T-helper 1 cell treated with Interleukin-12 subunit alpha and Interleukin-12 subunit beta and Interleukin-4 antibody, amounts not matched to agents 30 μg/mL and 1 μg/mL, for 36 hours (primary cell): ENCODE measurements at regions not wholly inside any gene's neighbourhood (a gene's known extent, or its start where the extent isn't known, plus 50 kb on each side); places are given as distances from the start of the nearest gene placed in this dataset.

Experiments used
- H3K27ac Mint-ChIP-seq: one replicate; pipeline ENCODE4 v1.8.0; 2021; ENCODE audit warnings: mild to moderate bottlenecking, mixed read lengths
- H3K27me3 Mint-ChIP-seq: one replicate; pipeline ENCODE4 v1.8.0; 2021; ENCODE audit warnings: low read depth, mixed read lengths
- H3K36me3 Mint-ChIP-seq: one replicate; pipeline ENCODE4 v1.8.0; 2021; ENCODE audit warnings: low read depth, mixed read lengths
- H3K4me1 Mint-ChIP-seq: one replicate; pipeline ENCODE4 v1.8.0; 2021; ENCODE audit warnings: low read depth, mixed read lengths
- H3K4me3 Mint-ChIP-seq: one replicate; pipeline ENCODE4 v1.8.0; 2021; ENCODE audit warnings: mild to moderate bottlenecking, moderate library complexity, mixed read lengths
- H3K9me3 Mint-ChIP-seq: one replicate; pipeline ENCODE4 v1.8.0; 2021; ENCODE audit warnings: mixed read lengths

DNA sequence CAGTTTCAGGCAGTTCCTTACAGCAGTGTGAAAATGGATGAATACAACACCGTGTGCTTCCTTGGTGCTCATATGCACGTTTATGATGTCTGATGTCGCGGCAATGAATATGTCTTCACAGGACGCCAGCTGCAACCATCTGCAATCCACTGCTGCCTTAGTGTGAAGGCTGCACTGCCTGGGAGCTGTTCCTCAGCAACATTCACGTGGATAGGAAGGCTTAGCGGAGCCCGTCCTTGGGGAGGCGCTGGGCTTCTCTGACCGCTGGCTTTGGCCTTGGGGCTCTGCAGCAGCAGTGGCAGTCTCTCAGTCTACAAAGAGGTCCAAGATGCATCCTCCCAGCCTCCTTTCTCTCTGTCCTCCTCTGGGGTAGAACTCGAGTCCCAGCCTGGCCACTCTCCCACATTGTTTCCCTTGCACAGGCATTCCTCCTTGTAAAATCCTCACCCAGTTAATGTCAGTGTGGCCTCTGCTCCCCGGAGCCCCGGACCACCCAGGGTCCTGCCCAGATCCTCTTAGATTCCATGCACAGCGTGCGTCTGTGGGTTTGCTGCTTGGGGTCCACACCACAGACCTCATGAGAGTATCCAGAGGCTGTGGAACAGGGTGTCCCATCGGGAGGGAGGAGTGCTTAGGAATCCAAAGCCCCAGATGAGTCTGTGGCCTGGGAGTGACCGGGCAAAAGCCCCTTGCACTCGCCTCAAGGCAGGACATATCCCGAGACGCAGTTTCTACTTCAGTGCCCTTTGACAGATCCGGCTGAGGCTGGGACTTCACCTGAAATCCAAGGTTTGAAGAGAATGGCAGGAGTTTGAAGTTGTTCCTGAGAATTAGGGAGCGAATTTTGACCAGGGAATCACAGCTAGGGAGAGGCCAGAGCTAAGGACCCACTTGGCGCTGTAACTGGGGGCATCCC, 181.3 kb downstream of the THBS2 start:
- Mint-ChIP-seq H3K27me3 (no peaks in the 10 kb centered on the region), H3K4me3 (no peak overlapping the region), H3K36me3 (no peaks in the 10 kb centered on the region)

DNA sequence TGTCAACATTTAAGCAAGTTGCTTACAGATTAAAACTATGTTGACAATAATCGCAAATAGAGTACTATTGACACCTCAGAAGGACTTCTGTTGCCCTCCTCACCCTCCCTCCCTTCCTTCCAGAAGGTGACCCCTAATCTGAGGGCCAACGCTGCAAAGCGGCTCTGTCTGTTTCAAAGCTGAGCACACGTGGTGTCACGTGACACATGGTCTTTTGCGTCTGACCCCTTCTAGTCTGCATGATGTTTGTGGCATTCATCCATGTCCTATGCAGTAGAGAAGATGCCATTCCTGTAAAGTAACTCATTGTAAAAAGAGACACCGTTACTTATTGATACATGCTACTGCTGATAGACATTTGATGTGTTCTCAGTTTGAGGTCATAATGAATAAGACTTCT, 182.3 kb downstream of the THBS2 start:
- no peaks in the 10 kb centered on the region for H3K4me1 Mint-ChIP-seq
- H3K27ac Mint-ChIP-seq: no peak overlapping the region
- no peaks in the 10 kb centered on the region for H3K27me3 Mint-ChIP-seq
- H3K4me3 Mint-ChIP-seq: no peak overlapping the region
- no peaks in the 10 kb centered on the region for H3K36me3 Mint-ChIP-seq
- no peaks in the 10 kb centered on the region for H3K9me3 Mint-ChIP-seq

More for the DNA sequence above, 181.3 kb downstream of the THBS2 start:
- H3K27ac Mint-ChIP-seq: no peak overlapping the region
- H3K4me1 Mint-ChIP-seq: no peaks in the 10 kb centered on the region
- no peaks in the 10 kb centered on the region for H3K9me3 Mint-ChIP-seq

DNA sequence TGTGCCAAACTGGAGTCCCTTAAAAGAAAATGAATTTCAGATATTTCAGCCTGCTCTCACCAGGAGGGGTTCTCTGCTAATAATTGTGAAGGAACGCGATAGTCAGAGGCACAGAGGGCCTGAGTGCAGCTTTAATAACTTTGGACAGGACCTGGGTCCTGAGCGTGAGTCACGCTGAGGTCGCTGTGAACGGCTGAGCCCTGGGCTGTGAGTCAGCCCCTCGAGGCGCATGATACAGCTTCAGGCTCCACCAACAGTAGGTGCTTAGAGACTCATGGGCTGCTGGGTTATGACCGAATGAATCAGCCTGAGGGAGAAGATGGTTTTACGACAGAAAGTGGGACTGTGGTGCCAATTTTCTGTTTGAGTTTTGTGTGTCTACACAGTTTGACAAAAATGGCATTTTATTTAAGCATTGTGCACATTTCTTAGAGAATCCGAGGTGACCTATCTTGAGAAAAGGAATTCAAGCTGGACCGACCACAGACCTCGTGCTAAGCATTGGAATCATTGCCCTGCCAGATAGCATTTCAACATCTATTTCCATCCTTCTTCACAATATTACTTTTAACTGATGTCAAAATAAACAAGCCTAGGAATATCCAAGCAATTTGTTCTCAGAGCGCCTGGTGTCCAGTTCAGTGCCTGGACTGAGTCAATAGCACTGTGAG, 183.0 kb downstream of the THBS2 start:
- H3K4me3 Mint-ChIP-seq: no peak overlapping the region
- no peaks in the 10 kb centered on the region for H3K9me3 Mint-ChIP-seq
- H3K27ac Mint-ChIP-seq: no peak overlapping the region
- H3K4me1 Mint-ChIP-seq: no peaks in the 10 kb centered on the region
- no peaks in the 10 kb centered on the region for H3K27me3 Mint-ChIP-seq
- no peaks in the 10 kb centered on the region for H3K36me3 Mint-ChIP-seq

DNA sequence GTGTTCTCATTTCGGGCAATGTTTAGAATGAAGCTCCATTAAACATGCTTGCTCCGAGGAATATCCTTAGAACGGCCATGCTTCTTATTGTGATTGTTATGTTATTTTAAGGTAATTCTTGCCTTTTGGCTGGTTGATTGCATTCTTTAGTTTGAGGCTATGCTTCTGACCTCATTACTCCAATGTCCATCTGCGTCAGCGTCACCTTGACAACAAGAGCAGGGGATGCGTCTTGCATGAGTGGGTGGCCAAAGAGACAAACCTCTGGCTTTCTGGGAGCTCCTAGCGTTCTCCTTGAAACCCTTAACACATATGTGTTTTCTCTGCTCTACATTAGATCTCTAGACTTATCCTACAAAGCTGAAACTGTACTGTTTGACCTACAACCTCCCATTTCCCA, 184.3 kb downstream of the THBS2 start:
- Mint-ChIP-seq H3K4me1 (no peaks in the 10 kb centered on the region), H3K4me3 (no peak overlapping the region), H3K36me3 (no peaks in the 10 kb centered on the region), H3K9me3 (no peaks in the 10 kb centered on the region), H3K27me3 (no peaks in the 10 kb centered on the region), H3K27ac (no peak overlapping the region)

DNA sequence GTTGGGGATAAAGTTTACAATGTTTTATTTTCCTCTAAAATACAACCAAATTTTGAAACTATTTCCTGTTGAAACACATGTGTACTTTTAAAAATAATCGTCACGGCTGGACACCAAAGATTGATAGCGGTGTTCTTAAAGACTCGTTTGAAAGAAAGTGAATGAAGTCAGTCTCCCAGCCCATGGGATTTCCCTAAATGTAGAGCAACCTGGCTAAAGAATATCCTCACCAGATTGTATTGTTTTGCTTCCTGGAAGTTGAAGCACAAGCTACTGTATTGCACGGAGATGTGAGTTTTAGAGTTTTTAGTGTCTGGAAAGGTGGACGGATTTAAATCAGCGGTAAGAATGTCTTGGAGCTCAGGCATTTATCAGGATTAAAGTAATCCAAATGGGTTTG, 189.5 kb downstream of the THBS2 start:
- H3K27me3 Mint-ChIP-seq: no peaks in the 10 kb centered on the region
- no peaks in the 10 kb centered on the region for H3K36me3 Mint-ChIP-seq
- no peak overlapping the region for H3K27ac Mint-ChIP-seq
- no peaks in the 10 kb centered on the region for H3K4me1 Mint-ChIP-seq
- no peaks in the 10 kb centered on the region for H3K9me3 Mint-ChIP-seq
- no peak overlapping the region for H3K4me3 Mint-ChIP-seq

DNA sequence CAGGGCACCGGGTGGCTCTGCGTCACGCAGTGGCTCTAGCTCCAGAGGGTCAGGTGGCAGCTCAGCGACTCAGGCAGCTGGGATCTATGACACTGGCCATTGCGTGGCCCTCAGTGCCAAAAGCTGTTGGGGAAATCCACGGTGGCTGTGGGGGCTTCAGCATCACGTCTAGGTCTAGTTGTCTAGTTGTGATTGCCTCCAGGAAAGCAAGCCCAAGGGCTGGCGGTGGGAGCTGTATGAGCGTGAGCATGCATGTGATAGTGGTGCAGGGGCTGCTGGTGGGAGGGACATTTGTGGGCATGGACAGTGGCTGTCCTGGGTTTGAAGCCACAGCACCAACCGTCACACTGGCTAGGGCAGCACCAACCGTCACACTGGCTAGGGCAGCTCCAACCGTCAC, 191.4 kb downstream of the THBS2 start:
- no peaks in the 10 kb centered on the region for H3K27me3 Mint-ChIP-seq
- H3K9me3 Mint-ChIP-seq: no peaks in the 10 kb centered on the region
- no peak overlapping the region for H3K27ac Mint-ChIP-seq
- H3K4me1 Mint-ChIP-seq: no peaks in the 10 kb centered on the region
- H3K4me3 Mint-ChIP-seq: no peak overlapping the region
- no peaks in the 10 kb centered on the region for H3K36me3 Mint-ChIP-seq

DNA sequence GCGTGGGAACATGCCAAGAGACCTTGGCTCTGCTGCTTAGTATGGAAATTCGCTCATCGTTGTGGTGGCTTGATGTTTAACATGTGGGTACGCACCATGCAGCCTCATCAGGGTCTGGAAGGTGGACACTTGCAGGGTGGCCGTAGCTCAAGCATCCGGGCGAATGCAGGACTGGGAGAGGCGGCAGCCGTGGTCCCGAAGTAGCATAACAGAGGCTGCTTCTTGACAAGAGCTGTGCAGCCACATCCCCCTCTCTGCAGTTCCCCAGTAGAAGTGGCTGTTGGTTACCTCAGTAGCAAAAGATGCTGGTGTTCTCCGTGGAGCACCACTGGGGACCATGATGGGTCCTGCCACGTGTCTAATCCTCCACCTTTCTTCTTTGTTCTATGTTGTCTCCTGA, 195.0 kb downstream of the THBS2 start:
- Mint-ChIP-seq H3K27me3 (no peaks in the 10 kb centered on the region), H3K27ac (no peak overlapping the region), H3K36me3 (no peaks in the 10 kb centered on the region), H3K4me3 (no peak overlapping the region), H3K9me3 (no peaks in the 10 kb centered on the region), H3K4me1 (no peaks in the 10 kb centered on the region)

DNA sequence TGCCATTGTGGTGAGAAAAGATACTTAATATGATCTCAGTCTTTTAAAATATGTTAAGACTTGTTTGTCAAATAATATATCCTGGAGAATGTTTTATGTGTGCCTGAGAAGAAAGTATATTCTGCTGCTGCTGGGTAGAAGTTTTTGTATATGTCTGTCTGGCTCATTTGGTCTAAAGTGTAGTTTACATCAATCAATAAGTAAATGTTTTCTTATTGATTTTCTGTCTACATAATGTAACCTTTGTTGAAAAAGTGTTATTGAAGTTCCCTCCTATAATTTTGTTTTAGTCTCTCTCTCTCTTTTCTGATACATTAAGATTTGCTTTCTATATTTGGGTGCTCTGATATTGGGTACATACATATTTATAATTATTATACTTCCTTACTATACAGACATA, 201.2 kb downstream of the THBS2 start:
- H3K36me3 Mint-ChIP-seq: no peaks in the 10 kb centered on the region
- H3K9me3 Mint-ChIP-seq: no peaks in the 10 kb centered on the region
- no peaks in the 10 kb centered on the region for H3K27me3 Mint-ChIP-seq
- no peaks in the 10 kb centered on the region for H3K4me1 Mint-ChIP-seq
- H3K27ac Mint-ChIP-seq: no peak overlapping the region
- no peak overlapping the region for H3K4me3 Mint-ChIP-seq

DNA sequence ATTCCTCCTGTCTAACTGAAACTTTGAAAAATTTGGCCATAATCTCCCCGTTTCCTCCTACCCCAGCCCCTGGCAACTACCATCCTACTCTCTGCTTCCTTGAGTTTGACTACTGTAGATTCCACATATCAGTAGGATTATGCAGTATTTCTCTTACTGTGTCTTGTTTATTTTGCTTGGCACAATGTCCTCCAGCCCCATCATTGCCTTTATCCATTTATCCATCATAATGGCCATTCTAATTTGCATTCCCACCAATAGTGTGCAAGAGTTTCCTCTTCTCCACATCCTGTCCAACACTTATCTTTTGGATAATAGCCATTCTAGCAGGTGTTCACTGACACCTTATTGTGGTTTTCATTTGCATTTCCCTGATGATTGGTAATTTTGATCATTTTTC, 202.3 kb downstream of the THBS2 start:
- no peaks in the 10 kb centered on the region for H3K4me1 Mint-ChIP-seq
- H3K27me3 Mint-ChIP-seq: no peaks in the 10 kb centered on the region
- no peaks in the 10 kb centered on the region for H3K36me3 Mint-ChIP-seq
- no peaks in the 10 kb centered on the region for H3K9me3 Mint-ChIP-seq
- H3K27ac Mint-ChIP-seq: no peak overlapping the region
- no peak overlapping the region for H3K4me3 Mint-ChIP-seq

DNA sequence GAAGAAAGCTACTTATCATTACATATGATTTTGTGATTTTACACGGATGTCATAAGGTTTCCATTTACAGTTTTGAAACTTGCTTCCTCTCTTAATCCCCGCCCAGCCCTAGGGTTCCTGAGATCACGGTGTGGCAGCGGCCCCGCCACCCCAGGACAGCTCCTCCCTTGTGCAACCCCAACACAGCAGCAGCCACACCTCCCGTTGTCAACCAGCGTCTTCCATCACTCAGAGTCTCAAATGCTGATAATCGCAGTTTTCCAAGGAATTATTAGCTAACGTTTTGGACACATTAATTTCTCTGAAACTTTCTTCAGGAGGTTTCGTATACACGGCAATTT, 204.8 kb downstream of the THBS2 start:
- Mint-ChIP-seq H3K36me3 (no peaks in the 10 kb centered on the region), H3K9me3 (no peaks in the 10 kb centered on the region), H3K4me1 (no peaks in the 10 kb centered on the region), H3K4me3 (no peak overlapping the region), H3K27me3 (no peaks in the 10 kb centered on the region), H3K27ac (no peak overlapping the region)

DNA sequence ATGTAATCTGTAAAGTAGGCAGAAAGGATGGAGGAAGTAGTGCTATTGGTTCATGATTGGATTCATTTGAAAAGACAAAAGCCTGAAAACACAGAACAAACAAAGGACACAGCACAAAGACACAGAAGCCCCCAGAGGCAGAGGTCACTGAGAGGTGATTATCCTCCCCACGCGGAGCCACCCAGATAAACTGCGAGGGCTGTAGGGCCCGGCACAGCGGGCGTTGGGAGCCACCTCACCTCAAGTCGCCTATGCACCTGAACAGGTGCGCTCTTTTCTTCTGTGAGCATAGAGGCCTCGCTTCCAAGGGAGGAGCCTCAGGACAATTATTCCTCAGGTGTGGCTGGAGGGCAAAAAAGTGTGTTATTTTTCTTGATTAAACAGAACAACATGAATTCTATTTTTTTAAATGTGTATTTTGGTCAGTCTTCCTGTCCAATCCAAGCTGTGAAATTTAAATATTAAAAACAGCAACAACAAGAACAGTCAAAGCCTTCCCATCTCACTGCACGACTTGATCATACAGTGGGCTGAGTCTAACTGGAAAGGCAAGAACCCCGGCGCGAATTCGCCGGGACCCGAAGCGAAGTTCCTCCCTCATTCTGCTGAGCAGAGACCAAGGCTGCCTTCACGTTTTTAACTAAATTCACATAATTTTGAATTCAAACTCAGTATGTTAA, 205.3 kb downstream of the THBS2 start:
- Mint-ChIP-seq H3K36me3 (no peaks in the 10 kb centered on the region), H3K4me1 (no peaks in the 10 kb centered on the region), H3K27ac (no peak overlapping the region), H3K9me3 (no peaks in the 10 kb centered on the region), H3K4me3 (no peak overlapping the region), H3K27me3 (no peaks in the 10 kb centered on the region)

DNA sequence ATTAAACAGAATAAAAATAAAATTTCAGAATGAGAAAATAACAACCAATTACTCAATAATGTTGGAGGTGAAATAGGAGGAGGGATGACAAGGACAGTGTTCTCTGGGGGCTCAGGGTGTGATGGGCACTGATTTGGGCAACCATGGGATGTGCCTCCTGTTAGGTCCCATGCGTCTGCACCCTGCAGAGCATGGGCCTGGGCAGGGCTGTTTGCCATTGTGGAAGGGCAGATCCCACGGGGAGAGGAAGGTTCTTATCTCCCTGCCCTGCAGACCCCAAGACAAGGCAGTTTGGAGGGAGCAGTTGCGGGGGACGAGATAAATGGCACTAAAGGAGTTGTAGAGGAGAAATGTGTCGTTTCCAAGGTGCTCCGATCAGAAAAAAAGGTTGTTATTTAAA, 206.3 kb downstream of the THBS2 start:
- Mint-ChIP-seq H3K27me3 (no peaks in the 10 kb centered on the region), H3K27ac (no peak overlapping the region), H3K9me3 (no peaks in the 10 kb centered on the region), H3K36me3 (no peaks in the 10 kb centered on the region), H3K4me1 (no peaks in the 10 kb centered on the region), H3K4me3 (no peak overlapping the region)

DNA sequence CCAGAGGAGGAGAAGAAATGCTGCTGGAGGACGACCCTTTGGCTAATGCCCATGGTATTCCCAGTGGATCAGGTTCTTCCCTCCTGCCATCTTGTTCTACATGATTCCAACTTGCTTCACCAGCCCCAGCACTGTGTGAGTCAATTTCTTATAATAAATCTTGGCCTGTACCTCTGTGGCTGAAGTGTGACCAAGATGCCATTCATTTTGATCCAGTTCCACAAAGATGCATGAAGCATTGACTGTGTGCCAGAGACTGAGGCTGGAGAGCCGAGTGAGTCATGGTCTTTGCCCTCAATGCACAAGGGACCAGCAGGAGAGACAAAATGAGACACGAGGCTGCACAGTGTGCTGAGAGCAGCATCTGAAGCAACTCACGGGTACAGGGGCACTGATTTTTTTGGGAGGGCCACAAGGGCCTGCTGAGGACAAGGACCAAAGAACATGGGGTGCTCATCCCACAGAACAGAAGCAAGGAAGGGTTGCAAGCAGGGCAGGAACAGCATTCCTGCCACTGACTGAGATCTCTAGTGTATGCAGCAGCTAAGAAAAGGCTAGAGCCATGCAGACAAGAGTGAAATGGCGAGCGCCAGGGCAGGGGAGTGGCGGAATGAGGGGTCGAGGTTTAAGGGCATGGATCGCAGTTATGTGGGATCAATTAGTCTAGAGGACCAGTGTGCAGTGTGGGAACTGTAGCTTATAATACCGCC, 207.0 kb downstream of the THBS2 start:
- Mint-ChIP-seq H3K9me3 (no peaks in the 10 kb centered on the region), H3K36me3 (no peaks in the 10 kb centered on the region), H3K27ac (no peak overlapping the region), H3K27me3 (no peaks in the 10 kb centered on the region), H3K4me1 (no peaks in the 10 kb centered on the region), H3K4me3 (no peak overlapping the region)

DNA sequence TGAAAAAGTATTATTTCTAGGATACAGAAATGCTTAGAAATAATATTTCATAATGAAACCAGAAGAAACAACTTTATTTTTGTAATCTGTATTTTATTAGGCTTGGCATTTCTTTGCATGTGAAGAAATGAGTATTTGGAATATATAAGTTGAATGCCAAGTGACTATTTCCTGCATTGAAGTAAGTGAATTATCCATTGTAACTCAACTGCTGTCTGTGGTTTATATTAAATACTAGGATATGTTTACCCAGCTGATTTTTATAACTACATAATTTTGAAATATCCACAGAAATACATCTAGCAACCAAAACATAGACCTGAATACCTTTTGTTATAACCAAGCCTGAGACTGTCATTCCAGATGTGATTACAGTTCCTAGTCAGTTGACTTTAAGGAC, 207.6 kb downstream of the THBS2 start:
- no peak overlapping the region for H3K27ac Mint-ChIP-seq
- no peaks in the 10 kb centered on the region for H3K4me1 Mint-ChIP-seq
- H3K36me3 Mint-ChIP-seq: no peaks in the 10 kb centered on the region
- H3K9me3 Mint-ChIP-seq: no peaks in the 10 kb centered on the region
- no peak overlapping the region for H3K4me3 Mint-ChIP-seq
- H3K27me3 Mint-ChIP-seq: no peaks in the 10 kb centered on the region
